A673 (cell line): ENCODE measurements at regions not wholly inside any gene's neighbourhood (a gene's known extent, or its start where the extent isn't known, plus 50 kb on each side); places are given as distances from the start of the nearest gene placed in this dataset.
"Not testable (repeated sequence)": the region's sequence is repeated elsewhere in the genome, so short reads cannot be mapped to it uniquely, and the experiment has no call there.

Experiments
- BruUV-seq: library from RNA; stranded (reverse); fragments of 400-500 nt; replicated peaks from 2 replicates; lab custom pipeline; 2021; lab: Mats Ljungman, UMichigan
- CTCF ChIA-PET: fragments of 300-600 bp; sonication (Branson Sonifier 250); formaldehyde crosslinking; loops from one replicate; lab custom pipeline; 2022; ENCODE audit warnings: antibody characterized with exemption; lab: Charles Lee
- POLR2A ChIA-PET: fragments of 300-600 bp; sonication (Branson Sonifier 250); formaldehyde crosslinking; loops from one replicate; lab custom pipeline; 2022; ENCODE audit warnings: antibody characterized with exemption; ENCODE audit not compliant: low non-redundant PET; lab: Charles Lee
- DNase-seq: peaks from one replicate; pipeline ENCODE4 v3.0.0-alpha.2; 2015; ENCODE audit warnings: low spot score
- H3K27ac ChIP-seq: fragments of 200-600 bp; sonication (generic); 2 replicates; pipeline ENCODE4 v1.5.1; 2016; ENCODE audit warnings: mixed run types, low read depth, mild to moderate bottlenecking, mixed read lengths, antibody characterized with exemption, low read length; ENCODE audit not compliant: poor library complexity, severe bottlenecking
- H3K27me3 ChIP-seq: fragments of 200-600 bp; sonication (generic); replicated peaks from 2 replicates; pipeline ENCODE4 v1.6.1; 2017; ENCODE audit warnings: mixed run types, low read depth, mild to moderate bottlenecking, mixed read lengths, antibody characterized with exemption, low read length; ENCODE audit not compliant: insufficient read depth, poor library complexity
- H3K36me3 ChIP-seq: fragments of 200-600 bp; sonication (generic); 2 replicates; pipeline ENCODE4 v1.6.1; 2016; ENCODE audit warnings: mixed run types, mild to moderate bottlenecking, mixed read lengths, antibody characterized with exemption, low read length; ENCODE audit not compliant: insufficient read depth, poor library complexity, severe bottlenecking
- H3K4me1 ChIP-seq: fragments of 200-600 bp; sonication (generic); 2 replicates; pipeline ENCODE4 v1.6.1; 2017; ENCODE audit warnings: mixed run types, mild to moderate bottlenecking, mixed read lengths, antibody characterized with exemption, low read length; ENCODE audit not compliant: insufficient read depth, poor library complexity, severe bottlenecking
- H3K4me3 ChIP-seq: fragments of 200-600 bp; sonication (generic); 2 replicates; pipeline ENCODE4 v1.5.1; 2016; ENCODE audit warnings: low read depth, mixed run types, mild to moderate bottlenecking, mixed read lengths, low read length; ENCODE audit not compliant: poor library complexity, severe bottlenecking
- H3K9me3 ChIP-seq: fragments of 200-600 bp; sonication (generic); 2 replicates; pipeline ENCODE4 v1.6.1; 2016; ENCODE audit warnings: mixed run types, low read depth, mild to moderate bottlenecking, mixed read lengths, antibody characterized with exemption, low read length; ENCODE audit not compliant: poor library complexity, severe bottlenecking
- CTCF ChIP-seq: fragments of 300-800, 200-600 bp; sonication (generic); conservative IDR thresholded peaks from 2 replicates; pipeline ENCODE4 v1.5.1; 2017; ENCODE audit warnings: low read depth, mild to moderate bottlenecking, antibody characterized with exemption, low read length, moderate library complexity, mixed read lengths
- EZH2 ChIP-seq: fragments of 200-600 bp; sonication (generic); IDR thresholded peaks from 2 replicates; pipeline ENCODE4 v1.6.1; 2017; ENCODE audit warnings: borderline replicate concordance, low read depth, mild to moderate bottlenecking, mixed read lengths, antibody characterized with exemption, low read length; ENCODE audit not compliant: poor library complexity, severe bottlenecking
- intact Hi-C: fragments of 100-400 bp; cut with micrococcal nuclease; formaldehyde crosslinking; loops from one replicate; pipeline ENCODE4 v1.10.0; 2022; ENCODE audit not compliant: unreplicated experiment

GRCh38 chr14:56431013-56431412, 148.6 kb upstream of the TMEM260 start:
- H3K27ac ChIP-seq: no peak overlapping the region
- ChIA-PET POLR2A (no interaction called here), CTCF (no interaction called here)
- H3K27me3 ChIP-seq: no peaks in the 10 kb centered on the region
- no peak for TF ChIP-seq CTCF
- no peak for TF ChIP-seq EZH2
- intact Hi-C loops: no loop called here
- no peaks in the 10 kb centered on the region for H3K36me3 ChIP-seq
- H3K4me1 ChIP-seq: no peaks in the 10 kb centered on the region
- H3K4me3 ChIP-seq: no peak overlapping the region
- H3K9me3 ChIP-seq: no peaks in the 10 kb centered on the region
- BruUV-seq: no TSS peak
- no peak for DNase-seq

GRCh38 chr14:56449670-56450213, 129.9 kb upstream of the TMEM260 start:
- H3K4me1 ChIP-seq: no peaks in the 10 kb centered on the region
- POLR2A ChIA-PET: no interaction called here
- H3K9me3 ChIP-seq: peaks cover 7% of the 10 kb centered on the region
- DNase-seq: no peak
- CTCF ChIA-PET: no interaction called here
- H3K36me3 ChIP-seq: no peaks in the 10 kb centered on the region
- TF ChIP-seq CTCF: no peak
- no peak for TF ChIP-seq EZH2
- intact Hi-C loops: no loop called here
- no peak overlapping the region for H3K4me3 ChIP-seq
- no TSS peak for BruUV-seq
- no peaks in the 10 kb centered on the region for H3K27me3 ChIP-seq
- no peak overlapping the region for H3K27ac ChIP-seq

GRCh38 chr14:56452940-56453339, 126.7 kb upstream of the TMEM260 start:
- no peaks in the 10 kb centered on the region for H3K27me3 ChIP-seq
- POLR2A ChIA-PET: no interaction called here
- CTCF ChIA-PET: no interaction called here
- no peak overlapping the region for H3K4me3 ChIP-seq
- H3K4me1 ChIP-seq: no peaks in the 10 kb centered on the region
- H3K27ac ChIP-seq: no peak overlapping the region
- BruUV-seq: no TSS peak
- no peak for DNase-seq
- H3K9me3 ChIP-seq: peaks cover 7% of the 10 kb centered on the region
- intact Hi-C loops: no loop called here
- TF ChIP-seq EZH2 (no peak), CTCF (no peak)
- no peaks in the 10 kb centered on the region for H3K36me3 ChIP-seq

GRCh38 chr14:56454680-56455079, 124.9 kb upstream of the TMEM260 start:
- H3K36me3 ChIP-seq, H3K4me1 ChIP-seq, intact Hi-C loops, POLR2A ChIA-PET, H3K27ac ChIP-seq, CTCF ChIA-PET, H3K4me3 ChIP-seq, BruUV-seq, H3K27me3 ChIP-seq, DNase-seq, H3K9me3 ChIP-seq: not testable (repeated sequence)
